B cell (primary cell): ENCODE measurements at regions not wholly inside any gene's neighbourhood (a gene's known extent, or its start where the extent isn't known, plus 50 kb on each side); places are given as distances from the start of the nearest gene placed in this dataset.

Source experiments
- ATAC-seq: fragments of 200-7000 bp; cut with Tn5 transposase; one replicate; pipeline ENCODE4 v1.10.0; 2021; ENCODE audit warnings: low read depth, mild to moderate bottlenecking, moderate number of reproducible peaks, moderate library complexity
- CTCF ChIA-PET: fragments of 350-600 bp; sonication (Branson Sonifier 250); formaldehyde crosslinking; loops from one replicate; lab custom pipeline; 2021; ENCODE audit warnings: antibody characterized with exemption, inconsistent platforms; lab: Charles Lee
- POLR2A ChIA-PET: fragments of 350-600 bp; sonication (Branson Sonifier 250); formaldehyde crosslinking; loops from one replicate; lab custom pipeline; 2021; ENCODE audit warnings: antibody characterized with exemption; lab: Charles Lee
- DNase-seq: peaks from one replicate; pipeline ENCODE4 v3.0.0; 2013
- H2AFZ ChIP-seq: 2 replicates; pipeline ENCODE4 v1.6.1; 2012; ENCODE audit warnings: mild to moderate bottlenecking, low read depth, low read length; ENCODE audit not compliant: insufficient read depth, poor library complexity, severe bottlenecking
- H3K27ac ChIP-seq, 2 donors: 1 replicate in 1 of 2; 2 replicates in 1 of 2; pipeline ENCODE4 v1.5.1; 2012 to 2013; ENCODE audit warnings: low read length in 2 of 2, mild to moderate bottlenecking in 2 of 2, moderate library complexity in 1 of 2
- H3K27me3 ChIP-seq, 4 experiments: fragments of 200-600 bp in 1 of 4; sonication (generic) in 1 of 4; replicated peaks in 1 of 4; 1 replicate in 2 of 4; 2 replicates in 2 of 4; pipeline versions ENCODE4 v1.6.1 to v1.7.0; 2013 to 2016; ENCODE audit warnings: low read length in 3 of 4, mild to moderate bottlenecking in 2 of 4, mixed read lengths in 1 of 4, moderate library complexity in 1 of 4; ENCODE audit not compliant: insufficient read depth in 4 of 4, control insufficient read depth in 3 of 4; ENCODE audit errors: control extremely low read depth in 1 of 4
- H3K36me3 ChIP-seq, 2 experiments: replicated peaks in 1 of 2; 1 replicate in 1 of 2; 2 replicates in 1 of 2; pipeline versions ENCODE4 v1.6.1 to v1.7.1; 2013; ENCODE audit warnings: low read length in 1 of 2; ENCODE audit not compliant: insufficient read depth in 2 of 2, control insufficient read depth in 1 of 2; ENCODE audit errors: control extremely low read depth in 1 of 2, extremely low read depth in 1 of 2
- H3K4me1 ChIP-seq, 2 donors: fragments of 200-600 bp in 1 of 2; sonication (generic) in 1 of 2; 1 replicate in 1 of 2; 2 replicates in 1 of 2; pipeline versions ENCODE4 v1.5.1 to v1.6.1; 2013 to 2017; ENCODE audit warnings: low read length in 2 of 2; ENCODE audit not compliant: control insufficient read depth in 2 of 2, insufficient read depth in 2 of 2
- H3K4me2 ChIP-seq: replicated peaks from 2 replicates; pipeline ENCODE3; 2012; ENCODE audit warnings: mild to moderate bottlenecking, low read depth, low read length; ENCODE audit not compliant: poor library complexity, severe bottlenecking
- H3K4me3 ChIP-seq, 5 experiments: fragments of 200-600 bp in 1 of 5; sonication (generic) in 1 of 5; 1 replicate in 3 of 5; 2 replicates in 2 of 5; pipeline versions ENCODE4 v1.5.1 to v1.7.0; 2011 to 2016; ENCODE audit warnings: low read length in 4 of 5, mild to moderate bottlenecking in 4 of 5, low read depth in 2 of 5, control low read depth in 1 of 5, moderate library complexity in 1 of 5; ENCODE audit not compliant: insufficient read depth in 1 of 5; ENCODE audit errors: control extremely low read depth in 1 of 5, extremely low read depth in 1 of 5
- H3K79me2 ChIP-seq: fragments of 200-600 bp; sonication (generic); one replicate; pipeline ENCODE4 v1.6.0; 2016; ENCODE audit warnings: low read length; ENCODE audit not compliant: control insufficient read depth, insufficient read depth
- H3K9ac ChIP-seq: fragments of 200-600 bp; sonication (generic); 2 replicates; pipeline ENCODE4 v1.6.1; 2017; ENCODE audit warnings: mild to moderate bottlenecking, low read length, moderate library complexity
- H3K9me3 ChIP-seq, 3 donors: one replicate each; pipeline versions ENCODE4 v1.6.1 to v1.7.1; 2013; ENCODE audit warnings: low read length in 2 of 3; ENCODE audit not compliant: control insufficient read depth in 2 of 3, insufficient read depth in 1 of 3; ENCODE audit errors: control extremely low read depth in 1 of 3
- H4K20me1 ChIP-seq: 2 replicates; pipeline ENCODE4 v1.6.0; 2012; ENCODE audit warnings: mild to moderate bottlenecking, low read length; ENCODE audit not compliant: insufficient read depth, control insufficient read depth, poor library complexity, severe bottlenecking
- H3K27ac Mint-ChIP-seq: one replicate; pipeline ENCODE4 v1.8.0; 2021; ENCODE audit warnings: mixed read lengths
- H3K27me3 Mint-ChIP-seq: one replicate; pipeline ENCODE4 v1.8.0; 2021; ENCODE audit warnings: mixed read lengths
- H3K4me1 Mint-ChIP-seq: one replicate; pipeline ENCODE4 v1.8.0; 2021; ENCODE audit warnings: mixed read lengths
- H3K4me3 Mint-ChIP-seq: one replicate; pipeline ENCODE4 v1.8.0; 2021; ENCODE audit warnings: mixed read lengths
- H3K9me3 Mint-ChIP-seq: one replicate; pipeline ENCODE4 v1.8.0; 2022; ENCODE audit warnings: mixed read lengths; ENCODE audit not compliant: insufficient read depth
- EZH2 ChIP-seq: IDR thresholded peaks from 2 replicates; pipeline ENCODE4 v1.6.1; 2012; ENCODE audit warnings: borderline replicate concordance, low read depth, mild to moderate bottlenecking, moderate library complexity, low read length; ENCODE audit not compliant: insufficient read depth, poor library complexity, severe bottlenecking
- WGBS: methylation state at CpG from one replicate; pipeline ENCODE4 v1.1.5; 2013; ENCODE audit warnings: missing lambda C conversion rate; ENCODE audit not compliant: insufficient coverage; 5-methylcytosine and 5-hydroxymethylcytosine counted together
- intact Hi-C: fragments of 100-400 bp; cut with micrococcal nuclease; formaldehyde crosslinking; loops from one replicate; pipeline ENCODE4 v1.10.0; 2022
- TF ChIP-seq, protein P1 (sequence below): fragments of 200-600 bp; IDR thresholded peaks from one replicate; pipeline ENCODE4 v1.8.0; 2022; ENCODE audit warnings: antibody characterized with exemption, mild to moderate bottlenecking

DNA sequence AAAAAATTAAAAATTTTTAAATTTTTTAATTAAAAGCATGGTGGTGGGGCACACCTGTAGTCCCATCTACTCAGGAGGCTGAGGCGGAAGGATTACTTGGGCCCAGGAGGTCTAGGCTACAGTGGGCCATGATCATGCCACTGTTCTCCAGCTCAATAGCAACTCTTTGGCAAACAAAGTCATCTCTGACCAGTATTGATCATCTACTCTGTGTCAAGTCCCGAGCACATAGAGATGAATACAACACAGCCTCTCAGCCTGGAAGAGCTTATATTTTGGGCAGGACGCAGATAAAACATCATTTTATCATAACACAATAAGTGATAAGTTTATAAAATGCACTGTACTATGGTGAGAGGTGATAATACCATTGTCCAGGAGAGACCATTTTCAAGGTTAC is 281.6 kb upstream of the GADL1 start:
- Mint-ChIP-seq H3K9me3 (no peaks in the 10 kb centered on the region), H3K27ac (no peak overlapping the region), H3K4me1 (no peaks in the 10 kb centered on the region), H3K27me3 (no peaks in the 10 kb centered on the region), H3K4me3 (no peak overlapping the region)
- DNase-seq, result no peak
- Histone ChIP-seq H3K4me2 (no peak overlapping the region), H4K20me1 (no peaks in the 10 kb centered on the region), H3K9me3 (peaks cover 0 to 4% (median 0%) of the 10 kb centered on the region in 3 donors), H2AFZ (no peak overlapping the region), H3K27me3 (no peaks in the 10 kb centered on the region), H3K79me2 (no peaks in the 10 kb centered on the region), H3K4me1 (no peaks in the 10 kb centered on the region), H3K4me3 (no peak overlapping the region), H3K9ac (no peak overlapping the region), H3K27ac (no peak overlapping the region), H3K36me3 (no peaks in the 10 kb centered on the region)
- TF ChIP-seq, protein P1, sequence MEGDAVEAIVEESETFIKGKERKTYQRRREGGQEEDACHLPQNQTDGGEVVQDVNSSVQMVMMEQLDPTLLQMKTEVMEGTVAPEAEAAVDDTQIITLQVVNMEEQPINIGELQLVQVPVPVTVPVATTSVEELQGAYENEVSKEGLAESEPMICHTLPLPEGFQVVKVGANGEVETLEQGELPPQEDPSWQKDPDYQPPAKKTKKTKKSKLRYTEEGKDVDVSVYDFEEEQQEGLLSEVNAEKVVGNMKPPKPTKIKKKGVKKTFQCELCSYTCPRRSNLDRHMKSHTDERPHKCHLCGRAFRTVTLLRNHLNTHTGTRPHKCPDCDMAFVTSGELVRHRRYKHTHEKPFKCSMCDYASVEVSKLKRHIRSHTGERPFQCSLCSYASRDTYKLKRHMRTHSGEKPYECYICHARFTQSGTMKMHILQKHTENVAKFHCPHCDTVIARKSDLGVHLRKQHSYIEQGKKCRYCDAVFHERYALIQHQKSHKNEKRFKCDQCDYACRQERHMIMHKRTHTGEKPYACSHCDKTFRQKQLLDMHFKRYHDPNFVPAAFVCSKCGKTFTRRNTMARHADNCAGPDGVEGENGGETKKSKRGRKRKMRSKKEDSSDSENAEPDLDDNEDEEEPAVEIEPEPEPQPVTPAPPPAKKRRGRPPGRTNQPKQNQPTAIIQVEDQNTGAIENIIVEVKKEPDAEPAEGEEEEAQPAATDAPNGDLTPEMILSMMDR, result no peak
- TF ChIP-seq EZH2, result no peak
- ATAC-seq, result no peak
- 100% methylated on average over 1 of the region's 3 CpGs for WGBS
- intact Hi-C loops, result no loop called here
- ChIA-PET CTCF (no interaction called here), POLR2A (no interaction called here)

DNA sequence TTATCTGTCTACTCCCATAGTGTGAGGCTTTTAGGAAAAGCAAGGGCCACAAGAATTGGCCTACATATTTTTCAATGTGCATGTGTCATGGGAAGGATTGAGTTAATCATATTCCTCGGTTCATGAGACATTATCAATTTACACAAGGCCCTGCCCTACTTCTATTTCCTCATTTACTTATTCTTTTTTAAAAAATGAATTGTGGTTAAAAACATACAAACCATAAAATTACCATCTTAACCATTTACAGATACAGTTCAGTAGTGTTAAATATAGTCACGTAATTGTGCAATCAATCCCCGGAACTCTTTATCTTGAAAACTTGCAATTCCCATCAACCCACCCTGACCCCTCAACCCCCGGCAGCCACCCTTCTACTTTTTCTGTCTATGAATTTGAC is 284.0 kb upstream of the GADL1 start:
- CTCF ChIA-PET, result no interaction called here
- Histone ChIP-seq H3K9ac (no peak overlapping the region), H3K79me2 (no peaks in the 10 kb centered on the region), H2AFZ (no peak overlapping the region), H3K4me2 (no peak overlapping the region), H3K4me3 (no peak overlapping the region), H3K36me3 (no peaks in the 10 kb centered on the region), H3K9me3 (peaks cover 0 to 13% (median 4%) of the 10 kb centered on the region in 3 donors), H3K27me3 (no peaks in the 10 kb centered on the region), H3K4me1 (no peaks in the 10 kb centered on the region), H4K20me1 (no peaks in the 10 kb centered on the region), H3K27ac (no peak overlapping the region)
- POLR2A ChIA-PET, result no interaction called here
- Mint-ChIP-seq H3K27me3 (no peaks in the 10 kb centered on the region), H3K27ac (no peak overlapping the region), H3K4me3 (no peak overlapping the region), H3K4me1 (no peaks in the 10 kb centered on the region), H3K9me3 (no peaks in the 10 kb centered on the region)
- ATAC-seq, result no peak
- no peak for DNase-seq
- intact Hi-C loops, result no loop called here
- WGBS, result no CpG with 5 or more reads among the region's 4 CpGs
- no peak for TF ChIP-seq EZH2
- TF ChIP-seq, protein P1, result no peak
